Mucosa of descending colon (tissue), 3 donors: ENCODE measurements at regions not wholly inside any gene's neighbourhood (a gene's known extent, or its start where the extent isn't known, plus 50 kb on each side); places are given as distances from the start of the nearest gene placed in this dataset.

Experiments
- ATAC-seq: fragments of 200-7000 bp; cut with Tn5 transposase; one replicate; pipeline ENCODE4 v1.9.1; 2020; ENCODE audit warnings: mild to moderate bottlenecking, moderate library complexity
- DNase-seq, 3 donors: peaks; one replicate each; pipeline ENCODE4 v3.0.0-alpha.2; 2020
- H3K36me3 ChIP-seq: fragments of 200-600 bp; one replicate; pipeline ENCODE4 v1.8.0; 2021; ENCODE audit warnings: low read depth, mild to moderate bottlenecking
- H3K4me1 ChIP-seq: fragments of 200-600 bp; one replicate; pipeline ENCODE4 v1.8.0; 2021; ENCODE audit warnings: low read depth, mild to moderate bottlenecking
- H3K4me3 ChIP-seq: fragments of 200-600 bp; one replicate; pipeline ENCODE4 v1.8.0; 2021; ENCODE audit warnings: mild to moderate bottlenecking
- H3K9me3 ChIP-seq: fragments of 200-600 bp; one replicate; pipeline ENCODE4 v1.8.0; 2021; ENCODE audit warnings: mild to moderate bottlenecking
- intact Hi-C, 2 donors: fragments of 100-400 bp; cut with DNase I in 1 of 2; cut with micrococcal nuclease in 1 of 2; formaldehyde crosslinking; loops; one replicate each; pipeline versions ENCODE4 v1.11.0 to v1.11.1; 2022; cut with DNase I, micrococcal nuclease
- TF ChIP-seq, protein P1 (sequence below): fragments of 200-600 bp; IDR thresholded peaks from one replicate; pipeline ENCODE4 v1.8.0; 2022; ENCODE audit warnings: antibody characterized with exemption, mild to moderate bottlenecking
- donor health status: DM: no; HTN: no; CAD: no; lungs with moderate emphysema.
- donor health status: DM: no; HTN: no; CAD: no.
- donor health status: DM: no; HTN: yes; CAD: no.

DNA sequence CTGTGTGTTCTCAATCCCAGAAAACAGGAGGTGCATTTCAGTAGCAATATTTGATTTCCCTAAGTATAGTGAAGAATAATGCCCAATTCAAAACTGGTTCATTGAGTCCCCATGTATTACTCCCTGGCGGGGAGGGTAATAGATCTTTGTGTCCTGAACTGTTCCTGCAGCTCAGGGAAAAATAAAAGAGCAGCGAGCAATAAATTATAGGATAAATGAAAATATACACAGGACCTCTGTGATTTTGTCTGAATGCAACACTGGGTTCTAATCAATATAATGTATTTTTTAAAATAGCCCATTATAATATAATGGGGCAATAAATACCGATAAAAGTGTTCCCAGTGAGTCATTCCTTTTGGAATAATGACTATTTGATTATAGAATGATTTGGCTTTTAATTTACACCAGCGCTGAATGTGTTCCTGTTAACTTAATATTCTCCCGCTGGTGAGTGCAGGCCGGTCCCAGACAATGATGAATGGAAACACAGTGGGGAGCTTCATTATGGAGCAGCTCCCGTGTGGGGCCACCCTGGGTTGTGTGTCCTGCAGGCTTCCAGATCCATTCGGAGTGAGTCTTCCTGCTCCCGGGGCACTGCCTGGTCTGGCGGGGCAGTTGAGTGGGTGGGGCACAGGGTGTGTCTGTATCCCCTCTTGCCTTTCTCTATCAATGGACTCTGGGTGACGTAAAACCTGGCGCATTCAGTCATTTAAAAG is 263.1 kb downstream of the ACTR3B start:
- intact Hi-C loops, result no loop called here
- H3K9me3 ChIP-seq, result no peaks in the 10 kb centered on the region
- DNase-seq (no peak), ATAC-seq (no peak)
- no peaks in the 10 kb centered on the region for H3K4me1 ChIP-seq
- TF ChIP-seq, protein P1, sequence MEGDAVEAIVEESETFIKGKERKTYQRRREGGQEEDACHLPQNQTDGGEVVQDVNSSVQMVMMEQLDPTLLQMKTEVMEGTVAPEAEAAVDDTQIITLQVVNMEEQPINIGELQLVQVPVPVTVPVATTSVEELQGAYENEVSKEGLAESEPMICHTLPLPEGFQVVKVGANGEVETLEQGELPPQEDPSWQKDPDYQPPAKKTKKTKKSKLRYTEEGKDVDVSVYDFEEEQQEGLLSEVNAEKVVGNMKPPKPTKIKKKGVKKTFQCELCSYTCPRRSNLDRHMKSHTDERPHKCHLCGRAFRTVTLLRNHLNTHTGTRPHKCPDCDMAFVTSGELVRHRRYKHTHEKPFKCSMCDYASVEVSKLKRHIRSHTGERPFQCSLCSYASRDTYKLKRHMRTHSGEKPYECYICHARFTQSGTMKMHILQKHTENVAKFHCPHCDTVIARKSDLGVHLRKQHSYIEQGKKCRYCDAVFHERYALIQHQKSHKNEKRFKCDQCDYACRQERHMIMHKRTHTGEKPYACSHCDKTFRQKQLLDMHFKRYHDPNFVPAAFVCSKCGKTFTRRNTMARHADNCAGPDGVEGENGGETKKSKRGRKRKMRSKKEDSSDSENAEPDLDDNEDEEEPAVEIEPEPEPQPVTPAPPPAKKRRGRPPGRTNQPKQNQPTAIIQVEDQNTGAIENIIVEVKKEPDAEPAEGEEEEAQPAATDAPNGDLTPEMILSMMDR, result no peak
- H3K4me3 ChIP-seq, result no peak overlapping the region
- no peaks in the 10 kb centered on the region for H3K36me3 ChIP-seq

DNA sequence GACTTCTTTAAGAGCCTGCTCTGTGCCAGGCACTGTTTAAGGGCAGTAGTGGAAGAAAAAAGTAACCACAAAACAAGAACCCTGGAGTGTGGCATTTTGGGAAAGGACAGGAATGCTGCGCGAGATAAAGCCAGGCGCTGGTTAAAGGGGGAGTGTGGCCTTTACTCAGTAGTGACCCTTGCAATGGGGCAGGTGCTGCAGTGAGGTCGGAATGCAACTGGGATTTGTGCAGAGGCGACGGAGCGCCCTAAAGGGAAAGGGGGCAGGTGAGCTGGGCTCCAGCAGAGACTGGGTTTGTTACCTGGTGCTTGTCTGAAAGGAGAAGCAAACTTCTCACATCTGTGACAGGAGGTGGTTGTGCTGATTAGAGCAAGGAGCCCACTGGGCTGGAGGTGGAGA is 263.6 kb downstream of the ACTR3B start:
- ATAC-seq (no peak), DNase-seq (no peak)
- Histone ChIP-seq H3K4me1 (no peaks in the 10 kb centered on the region), H3K4me3 (no peak overlapping the region), H3K9me3 (no peaks in the 10 kb centered on the region), H3K36me3 (no peaks in the 10 kb centered on the region)
- intact Hi-C loops, result no loop called here
- TF ChIP-seq, protein P1, result no peak

- Histone ChIP-seq H3K4me3 (no peak overlapping the region), H3K9me3 (no peaks in the 10 kb centered on the region), H3K36me3 (no peaks in the 10 kb centered on the region), H3K4me1 (no peaks in the 10 kb centered on the region)
- no peak for ATAC-seq
- no peak for DNase-seq
- intact Hi-C loops, result no loop called here
- TF ChIP-seq, protein P1, result no peak
Observed at GRCh38 chr7:153027210-153027609, 267.7 kb downstream of the ACTR3B start.

DNA sequence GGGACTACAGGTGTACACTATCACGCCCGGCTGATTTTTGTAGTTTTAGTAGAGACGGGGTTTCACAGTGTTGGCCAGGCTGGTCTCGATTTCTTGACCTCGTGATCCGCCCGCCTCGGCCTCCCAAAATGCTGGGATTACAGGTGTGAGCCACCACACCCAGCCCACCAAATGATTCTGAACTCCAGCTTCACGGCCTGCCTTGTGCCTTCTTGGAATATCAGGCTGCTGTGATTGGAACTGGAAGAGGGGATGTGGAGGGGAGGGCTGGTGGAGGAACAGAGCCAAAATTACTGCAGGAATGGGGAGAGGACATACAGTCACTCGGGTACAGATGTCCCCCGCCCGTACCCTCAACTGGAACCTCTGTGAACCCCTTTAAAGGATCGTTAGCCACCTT is 268.4 kb downstream of the ACTR3B start:
- ATAC-seq, result no peak
- TF ChIP-seq, protein P1, result no peak
- Histone ChIP-seq H3K4me1 (no peaks in the 10 kb centered on the region), H3K36me3 (no peaks in the 10 kb centered on the region), H3K4me3 (no peak overlapping the region), H3K9me3 (no peaks in the 10 kb centered on the region)
- no peak for DNase-seq
- intact Hi-C loops, result no loop called here

GRCh38 chr7:153030976-153031375 is 271.4 kb downstream of the ACTR3B start:
- TF ChIP-seq, protein P1, result no peak
- Histone ChIP-seq H3K4me3 (no peak overlapping the region), H3K9me3 (no peaks in the 10 kb centered on the region), H3K4me1 (no peaks in the 10 kb centered on the region), H3K36me3 (no peaks in the 10 kb centered on the region)
- ATAC-seq (no peak), DNase-seq (no peak)
- intact Hi-C loops, result no loop called here

DNA sequence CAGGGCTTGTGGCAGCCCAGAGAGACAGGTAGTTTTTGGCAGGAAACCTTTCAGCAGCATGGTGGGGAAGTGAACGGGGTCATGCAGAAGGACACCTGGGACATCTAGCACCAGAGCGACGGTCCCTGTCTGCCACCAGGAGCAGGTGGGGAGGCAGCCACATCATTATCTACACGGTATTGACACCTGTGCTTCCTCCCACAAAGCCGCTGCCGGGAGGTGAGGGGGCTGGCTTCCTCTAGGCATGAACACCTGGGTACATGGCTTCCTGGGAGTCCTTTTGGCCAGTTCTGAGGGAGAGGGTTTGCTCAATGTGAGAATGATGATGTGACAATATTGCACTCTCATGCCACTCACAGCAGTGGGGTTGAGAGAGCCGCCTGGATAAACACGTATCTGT is 275.2 kb downstream of the ACTR3B start:
- no peaks in the 10 kb centered on the region for H3K36me3 ChIP-seq
- no peaks in the 10 kb centered on the region for H3K4me1 ChIP-seq
- TF ChIP-seq, protein P1, result no peak
- H3K4me3 ChIP-seq, result no peak overlapping the region
- no peak for ATAC-seq
- no peaks in the 10 kb centered on the region for H3K9me3 ChIP-seq
- intact Hi-C loops, result no loop called here
- no peak for DNase-seq
